Gastrocnemius medialis (tissue), 4 donors: ENCODE measurements at regions not wholly inside any gene's neighbourhood (a gene's known extent, or its start where the extent isn't known, plus 50 kb on each side); places are given as distances from the start of the nearest gene placed in this dataset.

Experiments used
- CTCF ChIP-seq, 5 experiments: fragments of 450-650 bp in 3 of 5; fragments of 200-600 bp in 2 of 5; sonication (generic) in 2 of 5; IDR thresholded peaks in 4 of 5; conservative IDR thresholded peaks in 1 of 5; 1 replicate in 4 of 5; 2 replicates in 1 of 5; pipeline ENCODE4 v1.5.1; 2016 to 2019; ENCODE audit warnings: antibody characterized with exemption in 5 of 5, mild to moderate bottlenecking in 3 of 5, moderate library complexity in 3 of 5
- POLR2A ChIP-seq, 2 donors: fragments of 450-650 bp; IDR thresholded peaks; one replicate each; pipeline ENCODE4 v1.6.1; 2017; ENCODE audit warnings: antibody characterized with exemption in 2 of 2, mild to moderate bottlenecking in 2 of 2, moderate library complexity in 2 of 2

- TF ChIP-seq CTCF (IDR thresholded peaks at IDR 0.05 in 4 of 5, conservative IDR thresholded peaks at IDR 0.05 in 1 of 5) (no peak), POLR2A (IDR thresholded peaks at IDR 0.05) (no peak)
Observed at GRCh38 chr6:149157126-149157525, 160.4 kb upstream of the TAB2 start.
